ENCODE measurements at regions not wholly inside any gene's neighbourhood (a gene's known extent, or its start where the extent isn't known, plus 50 kb on each side); places are given as distances from the start of the nearest gene placed in this dataset.

GRCh38 chr2:65583061-65583460 lies 150.7 kb upstream of the SPRED2 start:
- no peak overlapping the region for H3K27ac ChIP-seq
- DNase-seq (ENCODE audit: low spot score in 2 of 2) = no peak
- no peak for TF ChIP-seq CTCF (IDR thresholded peaks at IDR 0.05)
- no peak for TF ChIP-seq POLR2AphosphoS5 (IDR thresholded peaks at IDR 0.05)
- no peak for TF ChIP-seq EP300 (IDR thresholded peaks at IDR 0.05)
- no peak for TF ChIP-seq POLR2A (IDR thresholded peaks at IDR 0.05)
- H3K9me3 ChIP-seq = no peaks in the 10 kb centered on the region
- no peaks in the 10 kb centered on the region for H3K4me1 ChIP-seq
- no peaks in the 10 kb centered on the region for H3K27me3 ChIP-seq
- 53% methylated on average over 11 of the region's 11 CpGs for WGBS
- no peak overlapping the region for H3K4me3 ChIP-seq
- H3K36me3 ChIP-seq = no peaks in the 10 kb centered on the region

GRCh38 chr2:65582364-65582763 lies 150.0 kb upstream of the SPRED2 start:
- Histone ChIP-seq H3K27me3 (no peaks in the 10 kb centered on the region), H3K9me3 (no peaks in the 10 kb centered on the region), H3K4me1 (peaks cover under 1% of the 10 kb centered on the region), H3K27ac (no peak overlapping the region), H3K36me3 (no peaks in the 10 kb centered on the region), H3K4me3 (no peak overlapping the region)
- no peak for DNase-seq (ENCODE audit: low spot score in 2 of 2)
- WGBS = 94% methylated on average over 5 of the region's 5 CpGs
- TF ChIP-seq CTCF (IDR thresholded peaks at IDR 0.05) (no peak), POLR2AphosphoS5 (IDR thresholded peaks at IDR 0.05) (no peak), EP300 (IDR thresholded peaks at IDR 0.05) (no peak), POLR2A (IDR thresholded peaks at IDR 0.05) (no peak)

- Histone ChIP-seq H3K4me3 (no peak overlapping the region), H3K36me3 (no peaks in the 10 kb centered on the region), H3K9me3 (no peaks in the 10 kb centered on the region), H3K27me3 (no peaks in the 10 kb centered on the region), H3K4me1 (peaks cover 8% of the 10 kb centered on the region), H3K27ac (no peak overlapping the region)
- TF ChIP-seq CTCF (IDR thresholded peaks at IDR 0.05) (no peak), EP300 (IDR thresholded peaks at IDR 0.05) (no peak), POLR2AphosphoS5 (IDR thresholded peaks at IDR 0.05) (no peak), POLR2A (IDR thresholded peaks at IDR 0.05) (no peak)
- 87% methylated on average over 6 of the region's 6 CpGs for WGBS
- no peak for DNase-seq (ENCODE audit: low spot score in 2 of 2)
Measured at GRCh38 chr2:65580824-65581223, 148.4 kb upstream of the SPRED2 start.

- 84% methylated on average over 10 of the region's 10 CpGs for WGBS
- H3K36me3 ChIP-seq = no peaks in the 10 kb centered on the region
- H3K27me3 ChIP-seq = no peaks in the 10 kb centered on the region
- no peaks in the 10 kb centered on the region for H3K9me3 ChIP-seq
- H3K4me3 ChIP-seq = no peak overlapping the region
- no peak overlapping the region for H3K27ac ChIP-seq
- TF ChIP-seq POLR2AphosphoS5 (IDR thresholded peaks at IDR 0.05) (no peak), CTCF (IDR thresholded peaks at IDR 0.05) (no peak), EP300 (IDR thresholded peaks at IDR 0.05) (no peak), POLR2A (IDR thresholded peaks at IDR 0.05) (no peak)
- H3K4me1 ChIP-seq = peaks cover 12% of the 10 kb centered on the region
- peak in 1 of 2 donors; percentile 65 for DNase-seq (ENCODE audit: low spot score in 2 of 2)
Measured at GRCh38 chr2:65579506-65580235, 147.3 kb upstream of the SPRED2 start.

GRCh38 chr2:65577654-65578053 lies 145.3 kb upstream of the SPRED2 start:
- Histone ChIP-seq H3K4me3 (no peak overlapping the region), H3K27ac (no peak overlapping the region), H3K27me3 (no peaks in the 10 kb centered on the region), H3K4me1 (peaks cover 12% of the 10 kb centered on the region), H3K9me3 (no peaks in the 10 kb centered on the region), H3K36me3 (no peaks in the 10 kb centered on the region)
- 83% methylated on average over 5 of the region's 5 CpGs for WGBS
- no peak for TF ChIP-seq EP300 (IDR thresholded peaks at IDR 0.05)
- no peak for TF ChIP-seq CTCF (IDR thresholded peaks at IDR 0.05)
- no peak for TF ChIP-seq POLR2A (IDR thresholded peaks at IDR 0.05)
- TF ChIP-seq POLR2AphosphoS5 (IDR thresholded peaks at IDR 0.05) = no peak
- no peak for DNase-seq (ENCODE audit: low spot score in 2 of 2)

Measured in suprapubic skin (tissue), 4 donors.